ENCODE measurements at regions not wholly inside any gene's neighbourhood (a gene's known extent, or its start where the extent isn't known, plus 50 kb on each side); places are given as distances from the start of the nearest gene placed in this dataset.
"Not testable (repeated sequence)": the region's sequence is repeated elsewhere in the genome, so short reads cannot be mapped to it uniquely, and the experiment has no call there.

DNA sequence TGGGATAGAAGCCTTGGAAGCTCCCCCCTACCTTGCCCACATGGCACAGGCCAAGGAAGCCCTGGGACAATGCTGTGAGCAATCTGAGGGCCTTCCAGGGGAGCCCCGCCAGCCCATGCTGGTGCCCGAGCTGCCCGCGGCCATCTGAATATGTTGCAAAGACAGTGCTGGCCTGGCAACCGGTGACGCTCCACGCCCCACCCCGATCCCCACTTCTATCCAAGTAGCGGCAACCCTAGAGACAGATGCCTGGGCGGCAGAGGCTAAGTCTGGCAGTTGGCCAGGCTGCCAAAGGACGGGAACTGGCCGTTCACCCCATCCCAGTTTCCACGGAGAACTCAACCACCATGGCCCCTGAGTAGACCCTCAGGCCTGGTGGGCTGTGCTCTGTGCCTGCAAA lies 1214.9 kb downstream of the FOXD4L5 start:
- H3K27me3 ChIP-seq; DNase-seq; H3K36me3 ChIP-seq; intact Hi-C loops (cut with DNase I); H3K4me1 ChIP-seq; H3K27ac ChIP-seq; H3K4me3 ChIP-seq; ATAC-seq: not testable (repeated sequence)
- H3K9me3 ChIP-seq: peaks cover 0 to 27% of the 10 kb centered on the region in 2 donors

DNA sequence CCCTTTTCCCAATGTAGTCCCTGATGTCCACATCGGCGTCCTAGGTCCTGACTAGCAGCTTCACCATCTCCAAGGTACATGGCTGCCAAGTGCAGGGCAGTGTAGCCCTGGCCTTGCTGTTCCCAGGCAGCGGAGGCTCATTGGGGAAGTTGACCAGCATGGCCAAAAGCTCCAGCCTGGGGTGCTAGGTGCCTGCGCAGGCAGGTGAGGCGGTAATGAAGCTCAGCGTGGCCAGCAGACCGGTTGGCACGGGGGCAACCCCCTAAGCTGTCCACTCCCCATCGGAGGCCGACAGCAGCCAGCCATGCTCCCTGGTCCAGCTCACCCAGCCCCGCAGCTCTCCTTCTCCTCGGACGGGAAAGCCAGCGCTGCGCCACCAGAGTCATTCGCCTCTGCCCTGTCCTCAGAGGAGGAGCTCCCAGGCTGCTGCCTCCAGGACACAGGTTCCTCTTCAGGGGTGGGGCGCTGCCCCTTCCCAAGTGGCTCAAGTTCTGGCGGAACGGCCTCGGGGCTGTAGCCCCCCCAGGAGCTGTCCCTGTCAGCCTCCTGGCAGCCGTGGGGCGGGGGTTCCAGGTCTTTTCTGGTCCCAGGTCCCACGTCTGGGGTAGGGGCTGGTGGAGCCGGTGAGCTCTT lies 1218.2 kb downstream of the FOXD4L5 start:
- Histone ChIP-seq H3K27me3 (no peaks in the 10 kb centered on the region), H3K27ac (no peak overlapping the region), H3K36me3 (no peaks in the 10 kb centered on the region), H3K4me3 (no peak overlapping the region), H3K4me1 (no peaks in the 10 kb centered on the region), H3K9me3 (peaks cover 0 to 29% of the 10 kb centered on the region in 2 donors)
- intact Hi-C loops (cut with DNase I): no loop called here
- ATAC-seq: no peak
- TF ChIP-seq, protein P1, sequence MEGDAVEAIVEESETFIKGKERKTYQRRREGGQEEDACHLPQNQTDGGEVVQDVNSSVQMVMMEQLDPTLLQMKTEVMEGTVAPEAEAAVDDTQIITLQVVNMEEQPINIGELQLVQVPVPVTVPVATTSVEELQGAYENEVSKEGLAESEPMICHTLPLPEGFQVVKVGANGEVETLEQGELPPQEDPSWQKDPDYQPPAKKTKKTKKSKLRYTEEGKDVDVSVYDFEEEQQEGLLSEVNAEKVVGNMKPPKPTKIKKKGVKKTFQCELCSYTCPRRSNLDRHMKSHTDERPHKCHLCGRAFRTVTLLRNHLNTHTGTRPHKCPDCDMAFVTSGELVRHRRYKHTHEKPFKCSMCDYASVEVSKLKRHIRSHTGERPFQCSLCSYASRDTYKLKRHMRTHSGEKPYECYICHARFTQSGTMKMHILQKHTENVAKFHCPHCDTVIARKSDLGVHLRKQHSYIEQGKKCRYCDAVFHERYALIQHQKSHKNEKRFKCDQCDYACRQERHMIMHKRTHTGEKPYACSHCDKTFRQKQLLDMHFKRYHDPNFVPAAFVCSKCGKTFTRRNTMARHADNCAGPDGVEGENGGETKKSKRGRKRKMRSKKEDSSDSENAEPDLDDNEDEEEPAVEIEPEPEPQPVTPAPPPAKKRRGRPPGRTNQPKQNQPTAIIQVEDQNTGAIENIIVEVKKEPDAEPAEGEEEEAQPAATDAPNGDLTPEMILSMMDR (IDR thresholded peaks at IDR 0.05): no peak
- peak in 1 of 4 donors; percentile 64 for DNase-seq

DNA sequence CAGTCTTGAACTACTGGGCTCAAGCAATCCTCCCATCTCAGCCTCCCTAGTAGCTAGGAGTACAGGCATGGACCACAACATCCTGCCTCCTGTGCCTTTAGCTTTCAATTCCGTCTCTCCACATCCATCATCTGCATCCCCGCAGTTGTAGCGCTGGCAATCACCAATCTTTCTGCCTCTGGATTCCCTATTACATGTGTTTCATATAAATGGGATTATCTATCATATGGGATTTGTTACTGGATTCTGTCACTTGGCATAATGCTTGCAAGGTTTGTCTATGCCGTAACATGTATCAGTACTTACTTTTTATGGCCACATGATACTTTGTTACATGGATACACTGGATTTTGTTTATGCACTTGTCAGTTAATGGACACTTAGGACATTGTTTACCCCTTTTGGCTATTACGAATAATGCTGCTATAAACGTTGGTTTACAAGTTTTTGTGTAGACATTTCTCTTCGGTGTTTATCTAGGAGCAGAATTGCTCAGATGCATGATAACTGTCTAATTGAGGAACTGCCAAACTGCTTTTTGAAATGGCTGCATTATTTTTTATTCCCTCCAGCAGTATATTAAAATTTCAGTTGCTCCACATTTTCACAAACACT lies 1223.9 kb downstream of the FOXD4L5 start:
- no peaks in the 10 kb centered on the region for H3K36me3 ChIP-seq
- TF ChIP-seq, protein P1 (IDR thresholded peaks at IDR 0.05): no peak
- H3K27me3 ChIP-seq: no peaks in the 10 kb centered on the region
- no peak for ATAC-seq
- intact Hi-C loops (cut with DNase I): no loop called here
- H3K27ac ChIP-seq: no peak overlapping the region
- no peak overlapping the region for H3K4me3 ChIP-seq
- DNase-seq: no peak
- H3K4me1 ChIP-seq: no peaks in the 10 kb centered on the region
- H3K9me3 ChIP-seq: peaks cover 0 to 8% of the 10 kb centered on the region in 2 donors

- ATAC-seq; intact Hi-C loops (cut with DNase I); H3K9me3 ChIP-seq: not testable (repeated sequence)
Measured at GRCh38 chr9:64058070-64058469, 1226.9 kb downstream of the FOXD4L5 start.

DNA sequence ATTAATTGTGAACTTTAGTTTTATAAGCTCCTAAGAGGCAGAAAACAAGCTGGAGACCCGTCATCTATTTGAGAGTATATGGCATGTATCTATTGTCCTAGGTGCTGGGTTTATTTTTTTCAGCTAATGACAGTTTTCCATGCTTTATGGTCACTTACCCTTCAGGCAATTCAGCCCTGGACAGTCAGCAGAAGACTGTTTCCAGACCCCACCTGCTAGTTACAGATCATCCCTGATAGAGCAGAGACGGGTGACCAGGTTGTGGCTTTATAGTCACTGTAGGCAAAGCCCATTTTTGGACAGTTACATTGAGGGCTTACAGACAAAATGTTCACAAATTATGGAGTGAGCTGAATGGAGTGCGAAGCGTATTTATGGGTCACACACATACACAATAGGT lies 1227.5 kb downstream of the FOXD4L5 start:
- no peaks in the 10 kb centered on the region for H3K36me3 ChIP-seq
- ATAC-seq: no peak
- no peak overlapping the region for H3K27ac ChIP-seq

More at GRCh38 chr9:64058070-64058469, 1226.9 kb downstream of the FOXD4L5 start:
- H3K4me3 ChIP-seq, H3K4me1 ChIP-seq, DNase-seq, H3K27ac ChIP-seq, H3K27me3 ChIP-seq, H3K36me3 ChIP-seq: not testable (repeated sequence)

GRCh38 chr9:64028925-64029324 lies 1256.1 kb downstream of the FOXD4L5 start:
- ATAC-seq; H3K4me3 ChIP-seq; H3K27me3 ChIP-seq; H3K9me3 ChIP-seq; H3K27ac ChIP-seq; DNase-seq; H3K36me3 ChIP-seq; intact Hi-C loops (cut with DNase I); H3K4me1 ChIP-seq: not testable (repeated sequence)

More for the DNA sequence above, 1227.5 kb downstream of the FOXD4L5 start:
- H3K27me3 ChIP-seq: no peaks in the 10 kb centered on the region
- H3K4me3 ChIP-seq: no peak overlapping the region
- intact Hi-C loops (cut with DNase I): no loop called here
- no peaks in the 10 kb centered on the region for H3K4me1 ChIP-seq
- DNase-seq: no peak
- no peaks in the 10 kb centered on the region for H3K9me3 ChIP-seq
- TF ChIP-seq, protein P1 (IDR thresholded peaks at IDR 0.05): no peak

GRCh38 chr9:64020696-64021491 lies 1264.1 kb downstream of the FOXD4L5 start:
- intact Hi-C loops (cut with DNase I); H3K36me3 ChIP-seq; H3K4me3 ChIP-seq; H3K4me1 ChIP-seq; ATAC-seq; H3K27ac ChIP-seq; H3K27me3 ChIP-seq: not testable (repeated sequence)
- peak in 1 of 4 donors; percentile 81 for DNase-seq
- H3K9me3 ChIP-seq: peaks cover 0 to 10% of the 10 kb centered on the region in 2 donors

DNA sequence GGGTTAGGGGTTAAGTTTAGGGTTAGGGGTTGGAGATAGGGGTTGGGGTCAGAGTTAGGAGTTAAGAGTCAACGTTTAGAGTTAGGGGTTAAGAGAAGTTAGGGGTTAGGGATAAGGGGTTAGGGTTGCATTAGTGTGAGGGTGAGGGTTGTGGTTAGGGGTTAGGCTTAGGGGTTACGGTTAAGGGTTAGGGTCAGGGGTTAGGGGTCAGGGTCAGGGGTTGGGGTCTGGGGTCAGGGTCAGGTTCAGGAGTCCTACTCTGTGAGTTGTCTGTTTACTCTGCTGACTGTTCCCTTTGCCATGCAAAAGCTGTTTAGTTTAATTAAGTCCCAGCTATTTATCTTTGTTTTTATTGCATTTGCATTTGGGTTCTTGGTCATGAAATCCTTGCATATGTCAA lies 1267.3 kb downstream of the FOXD4L5 start:
- intact Hi-C loops (cut with DNase I); H3K4me1 ChIP-seq; H3K4me3 ChIP-seq; H3K36me3 ChIP-seq; DNase-seq; H3K27me3 ChIP-seq; H3K27ac ChIP-seq; ATAC-seq: not testable (repeated sequence)
- peaks cover 0 to 27% of the 10 kb centered on the region in 2 donors for H3K9me3 ChIP-seq

DNA sequence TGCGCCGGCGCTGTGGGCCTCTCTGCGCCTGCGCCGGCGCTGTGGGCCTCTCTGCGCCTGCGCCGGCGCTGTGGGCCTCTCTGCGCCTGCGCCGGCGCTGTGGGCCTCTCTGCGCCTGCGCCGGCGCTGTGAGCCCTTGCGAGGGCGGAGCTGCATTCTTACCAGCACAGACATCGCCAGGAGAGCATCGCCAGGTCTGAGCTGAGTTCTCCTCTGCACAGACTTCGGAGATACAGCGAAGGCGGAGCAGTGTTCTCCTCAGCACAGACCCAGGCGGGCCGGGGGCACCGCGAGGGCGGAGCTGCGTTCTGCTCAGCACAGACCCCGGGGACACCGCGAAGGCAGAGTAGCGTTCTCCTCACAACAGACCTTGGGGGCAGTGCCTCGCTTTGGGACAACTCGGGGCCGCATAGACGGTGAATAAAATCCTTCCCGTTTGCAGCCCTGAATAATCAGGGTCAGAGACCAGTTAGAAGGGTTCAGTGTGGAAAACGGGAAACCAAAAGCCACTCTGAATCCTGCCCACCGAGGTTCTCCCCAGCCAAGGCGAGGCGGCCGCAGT lies 1268.1 kb downstream of the FOXD4L5 start:
- not testable (repeated sequence) for H3K27ac ChIP-seq
- H3K4me3 ChIP-seq: peak overlapping the region in 1 of 2 donors; percentile 11

More for the DNA sequence above, 1268.1 kb downstream of the FOXD4L5 start:
- H3K9me3 ChIP-seq: peaks cover 0 to 27% of the 10 kb centered on the region in 2 donors
- intact Hi-C loops (cut with DNase I); H3K36me3 ChIP-seq; ATAC-seq; H3K27me3 ChIP-seq; H3K4me1 ChIP-seq: not testable (repeated sequence)
- DNase-seq: peak in 2 of 4 donors; percentile 11 to 54
